HG02981 (cell line): ENCODE measurements at regions not wholly inside any gene's neighbourhood (a gene's known extent, or its start where the extent isn't known, plus 50 kb on each side); places are given as distances from the start of the nearest gene placed in this dataset.

ENCODE experiments used
- ATAC-seq: cut with Tn5 transposase; IDR thresholded peaks from one replicate; pipeline ENCODE4 v1.9.1; 2021; ENCODE audit warnings: mild to moderate bottlenecking, moderate library complexity; ENCODE audit not compliant: unreplicated experiment

- ATAC-seq, result no peak
Measured at GRCh38 chr2:11920993-11921583, 174.7 kb downstream of the LPIN1 start.

- no peak for ATAC-seq
Measured at GRCh38 chr2:11922294-11922693, 175.9 kb downstream of the LPIN1 start.

DNA sequence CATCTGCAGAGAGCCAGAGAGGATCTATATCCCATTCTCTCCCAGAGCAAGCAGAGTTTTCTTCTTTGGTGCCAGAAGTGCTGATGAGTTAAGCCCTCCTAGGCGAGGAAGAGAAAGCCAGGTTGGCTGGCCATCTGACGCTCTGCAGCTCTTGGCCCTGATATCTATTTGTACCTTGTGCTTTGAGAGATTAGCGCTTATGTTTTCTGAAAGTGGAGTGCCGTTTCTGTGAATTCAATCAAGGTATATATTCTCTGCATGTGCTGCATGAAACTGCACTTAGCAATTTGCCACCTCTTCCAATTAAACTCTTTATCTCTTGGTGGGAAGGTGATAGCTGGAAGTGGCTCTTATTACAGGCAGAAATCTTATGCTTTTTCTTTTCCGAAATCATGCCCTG, 177.5 kb downstream of the LPIN1 start:
- ATAC-seq, result no peak

DNA sequence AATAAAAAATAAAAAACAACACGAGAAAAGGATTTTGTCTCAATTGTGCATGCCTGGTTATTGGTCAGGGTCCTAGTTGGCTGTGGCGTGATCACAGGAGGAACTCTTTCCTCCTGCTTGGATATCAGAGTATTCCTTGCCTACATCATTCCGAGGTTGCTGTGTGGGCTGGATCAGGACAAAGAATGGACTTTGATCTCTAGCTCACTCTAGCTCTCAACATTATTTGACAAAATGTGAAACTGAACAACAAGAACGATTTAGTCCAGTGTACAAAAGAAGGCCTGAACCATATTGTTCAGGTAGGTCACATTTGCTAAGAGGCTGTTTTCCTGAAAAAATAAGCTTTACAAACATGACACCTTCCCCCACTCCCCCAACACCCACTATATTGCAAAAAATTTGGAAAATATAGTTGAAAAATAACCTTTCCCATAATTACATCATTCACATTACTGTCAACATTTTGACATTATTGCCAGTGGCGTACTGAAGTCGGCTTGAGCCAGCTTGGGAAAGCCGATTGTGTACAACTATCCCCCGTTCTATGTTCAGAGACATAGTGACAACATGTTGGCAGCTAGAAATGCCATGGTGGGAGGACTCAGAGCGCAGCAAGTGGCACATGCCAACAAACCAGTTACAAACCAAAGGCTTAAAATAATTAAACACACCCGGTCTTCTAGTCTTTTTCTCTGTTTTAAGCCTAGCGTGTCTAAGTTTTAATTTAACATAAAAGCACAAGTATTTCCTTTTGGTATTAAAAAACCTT, 179.0 kb downstream of the LPIN1 start:
- no peak for ATAC-seq

DNA sequence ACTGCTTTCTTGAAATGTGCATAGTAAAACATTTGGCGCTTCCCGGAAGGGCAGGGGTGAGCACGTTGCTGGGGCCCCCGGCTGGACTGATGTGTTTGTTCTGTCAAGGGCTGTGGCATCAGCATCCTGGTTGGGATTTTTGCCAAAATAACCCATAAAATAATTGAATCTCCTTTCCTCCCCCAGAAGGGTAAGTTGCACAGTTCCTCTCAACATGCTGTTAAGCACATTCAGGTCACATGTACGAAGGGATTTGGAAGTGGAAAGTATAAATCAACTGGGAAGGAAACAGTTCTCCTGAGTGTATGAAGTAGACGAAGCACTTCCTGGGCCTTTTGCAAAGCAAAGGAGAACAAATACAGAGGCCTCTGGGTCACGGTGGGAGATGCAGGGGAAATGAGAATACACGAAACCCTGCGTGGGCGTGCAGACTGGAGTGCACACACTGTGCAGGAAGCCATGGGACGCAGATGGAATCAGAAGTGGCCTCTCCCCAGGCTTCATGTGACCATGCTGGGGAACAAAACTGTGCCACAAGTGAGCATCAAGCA, 183.9 kb downstream of the LPIN1 start:
- no peak for ATAC-seq

GRCh38 chr2:11932048-11932512, 185.6 kb downstream of the LPIN1 start:
- ATAC-seq, result no peak

DNA sequence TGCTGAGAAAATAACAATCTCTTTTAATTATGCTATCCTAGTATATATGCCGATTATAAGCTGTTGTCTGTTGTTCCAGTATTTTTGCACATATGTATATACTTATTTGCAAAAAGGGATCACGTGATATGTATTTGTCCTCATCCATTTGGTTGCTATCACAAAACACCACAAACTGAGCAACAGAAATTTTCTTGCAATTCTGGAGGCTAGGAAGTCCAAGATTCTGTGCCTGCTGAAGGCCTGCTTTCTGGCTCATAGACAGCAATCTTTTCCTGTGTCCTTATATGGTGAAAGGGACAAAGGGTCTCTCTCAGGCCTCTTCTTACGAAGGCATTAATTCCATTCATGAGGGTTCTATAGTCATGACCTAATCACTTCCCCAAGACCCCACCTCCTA, 186.5 kb downstream of the LPIN1 start:
- no peak for ATAC-seq

DNA sequence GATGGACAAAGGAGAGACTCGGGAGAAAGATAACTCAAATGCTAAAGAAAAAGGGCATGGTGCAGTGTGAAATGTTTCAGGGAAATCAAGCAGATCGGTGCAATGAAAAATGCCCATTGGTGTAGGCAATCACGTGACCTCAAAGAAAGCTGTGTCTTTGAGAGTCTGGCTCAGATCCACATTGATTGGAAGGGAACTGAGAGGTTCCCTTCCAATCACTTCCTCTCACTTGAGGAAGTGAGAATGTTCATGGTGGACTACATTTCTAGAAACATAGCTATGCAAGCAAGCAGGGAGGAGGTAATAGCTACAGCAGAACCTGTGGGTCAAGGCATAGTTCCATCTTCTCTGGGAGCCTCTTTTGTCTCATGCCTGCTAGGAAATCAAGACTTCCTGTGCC, 187.4 kb downstream of the LPIN1 start:
- peak; percentile 84 for ATAC-seq

GRCh38 chr2:11936761-11937160, 190.3 kb downstream of the LPIN1 start:
- ATAC-seq, result no peak

- no peak for ATAC-seq
Measured at GRCh38 chr2:11938196-11938595, 191.8 kb downstream of the LPIN1 start.

DNA sequence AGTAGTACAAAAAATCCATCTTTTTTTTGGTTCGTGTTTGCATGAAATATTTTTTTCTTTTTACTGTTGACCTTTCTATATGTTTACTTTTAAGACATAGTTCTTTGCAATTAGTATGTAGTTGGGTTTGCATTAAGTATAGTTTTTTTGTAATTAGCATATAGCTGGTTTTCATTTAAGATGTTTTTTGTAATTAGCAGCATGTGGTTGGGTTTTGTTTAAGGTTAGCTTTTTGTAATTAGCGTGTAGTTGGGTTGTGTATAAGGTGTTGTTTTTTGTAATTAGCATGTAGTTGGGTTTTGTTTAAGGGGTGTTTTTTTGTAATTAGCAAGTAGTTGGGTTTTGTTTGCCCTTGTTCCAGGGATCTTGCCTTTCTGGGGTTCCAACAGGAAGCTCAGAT, 193.1 kb downstream of the LPIN1 start:
- ATAC-seq, result no peak

DNA sequence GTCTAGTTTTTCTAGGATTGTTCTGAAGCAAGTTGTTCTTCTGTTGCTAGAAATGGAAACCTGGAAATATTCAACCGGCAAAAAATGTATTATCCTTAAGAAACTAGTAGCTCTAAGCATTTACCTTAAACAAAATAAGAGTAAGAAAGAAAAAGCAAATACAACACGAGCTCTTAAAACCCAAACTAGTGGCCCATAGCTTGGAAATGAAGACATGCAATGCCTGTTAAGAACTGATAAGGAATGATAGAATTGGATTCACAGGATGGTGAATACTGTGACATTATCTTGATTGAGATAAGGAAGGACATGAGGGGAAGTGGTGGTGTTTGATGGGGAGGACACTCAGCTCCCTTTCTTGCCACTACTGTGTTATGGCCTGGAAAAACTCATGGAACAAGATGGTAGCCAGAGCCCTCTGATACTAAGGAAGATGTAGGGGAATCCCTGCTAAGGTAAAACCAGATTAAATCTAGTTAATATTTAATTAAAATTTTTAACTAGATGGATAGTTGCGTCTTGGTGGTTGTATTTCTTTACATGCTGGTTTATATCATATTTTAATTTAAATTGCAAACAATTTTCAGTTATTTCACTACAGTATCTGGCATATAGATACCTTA, 193.8 kb downstream of the LPIN1 start:
- no peak for ATAC-seq

GRCh38 chr2:11940799-11941198, 194.4 kb downstream of the LPIN1 start:
- no peak for ATAC-seq

- no peak for ATAC-seq
Measured at GRCh38 chr2:11941201-11942177, 195.1 kb downstream of the LPIN1 start.

DNA sequence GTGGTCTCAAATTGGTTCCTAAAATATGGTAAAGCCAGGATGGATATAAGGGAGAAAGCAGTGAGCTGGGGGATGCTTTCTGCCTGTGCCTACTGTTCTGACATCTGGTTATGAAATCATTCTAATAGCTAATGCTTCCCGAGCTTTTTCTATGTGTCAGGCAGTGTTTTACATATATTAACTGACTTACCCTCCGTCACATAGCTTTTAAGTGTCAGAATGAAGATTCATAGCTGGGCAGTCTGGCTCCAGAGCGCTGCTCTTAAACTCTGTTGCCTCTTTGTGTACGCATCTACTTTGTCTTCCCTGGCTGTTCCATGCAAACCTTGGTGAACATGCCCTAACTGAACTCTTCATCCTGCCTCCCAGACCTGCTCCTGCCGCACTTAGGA, 195.7 kb downstream of the LPIN1 start:
- no peak for ATAC-seq

DNA sequence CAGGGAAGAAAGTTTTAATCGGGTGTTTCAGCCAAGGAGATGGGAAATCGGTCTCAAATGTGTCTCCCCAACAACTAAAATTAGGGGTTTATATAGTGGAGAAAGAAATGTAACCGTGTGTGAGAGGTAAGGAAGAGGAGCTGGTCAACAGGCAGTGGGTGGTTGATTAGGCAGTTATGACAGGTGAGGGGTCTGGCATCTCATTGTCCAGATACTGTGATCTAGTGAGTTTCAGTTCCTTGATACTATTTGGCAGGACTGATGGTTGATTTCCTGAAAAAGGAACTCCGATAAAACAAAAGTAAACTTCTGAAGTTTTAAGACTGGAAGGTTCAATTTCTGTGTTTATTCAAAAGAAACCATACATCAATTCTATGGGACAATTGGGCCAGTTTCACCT, 197.9 kb downstream of the LPIN1 start:
- no peak for ATAC-seq

DNA sequence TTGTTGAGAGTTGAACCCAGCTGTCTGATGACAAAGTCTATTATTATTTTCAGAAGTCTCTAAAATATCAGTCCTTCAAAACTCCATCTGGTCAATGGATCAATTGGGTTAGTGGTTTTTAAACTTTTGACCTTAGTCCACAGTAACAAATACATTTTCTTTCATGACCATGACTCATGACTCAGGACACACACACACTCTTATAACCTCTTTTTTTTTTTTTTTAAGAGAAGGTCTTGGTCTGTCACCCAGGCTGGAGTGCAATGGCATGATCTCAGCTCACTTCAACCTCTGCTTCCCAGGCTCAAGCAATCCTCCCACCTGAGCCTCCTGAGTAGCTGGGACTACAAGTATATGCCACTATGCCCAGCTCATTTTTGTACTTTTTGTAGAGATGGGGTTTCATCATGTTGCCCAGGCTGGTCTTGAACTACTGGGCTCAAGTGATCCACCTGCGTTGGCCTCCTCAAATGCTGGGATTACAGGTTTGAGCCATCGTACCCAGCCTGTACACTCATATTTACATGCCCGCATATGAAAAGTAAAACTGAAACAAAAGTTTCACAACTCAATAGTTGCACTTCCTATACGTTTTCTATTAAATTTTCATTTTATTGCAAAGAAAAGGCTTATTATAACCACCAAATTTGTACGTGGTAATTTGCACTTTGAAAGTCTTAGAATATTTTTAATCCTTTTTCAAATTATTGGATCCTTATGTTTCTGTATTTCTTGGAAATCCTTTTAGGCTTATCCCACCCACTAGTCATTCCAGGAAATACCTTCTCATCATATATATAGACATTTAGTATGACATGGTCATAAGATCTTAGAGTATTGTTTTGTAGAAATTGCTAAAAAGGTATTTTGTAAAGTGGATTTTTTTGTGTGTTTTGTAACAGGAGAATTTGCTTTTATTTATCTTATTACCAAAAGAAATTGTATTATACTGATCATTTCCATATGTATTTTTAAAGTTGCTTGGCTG, 199.0 kb downstream of the LPIN1 start:
- peak; percentile 94 for ATAC-seq

- ATAC-seq, result no peak
Measured at GRCh38 chr2:11947956-11948355, 201.5 kb downstream of the LPIN1 start.

GRCh38 chr2:11949732-11950523, 203.5 kb downstream of the LPIN1 start:
- ATAC-seq, result no peak
